ENCODE measurements at regions not wholly inside any gene's neighbourhood (a gene's known extent, or its start where the extent isn't known, plus 50 kb on each side); places are given as distances from the start of the nearest gene placed in this dataset.

GRCh38 chr2:191476901-191477300 lies 201.0 kb upstream of the NABP1 start:
- POLR2A ChIA-PET (ENCODE audit: unreplicated experiment): no interaction called here
- Histone ChIP-seq H3K9ac (ENCODE audit: low read length) (no peak overlapping the region), H3K36me3 (ENCODE audit: low read depth, low read length) (no peaks in the 10 kb centered on the region), H4K20me1 (ENCODE audit: low read length) (no peaks in the 10 kb centered on the region), H3K79me2 (ENCODE audit: low read length) (no peaks in the 10 kb centered on the region), H3F3A (ENCODE audit: low read length, unreplicated experiment) (no peaks in the 10 kb centered on the region), H3K27me3 (ENCODE audit: low read length) (no peaks in the 10 kb centered on the region), H3K9me2 (replicated peaks; ENCODE audit: low read length) (no peaks in the 10 kb centered on the region), H2AFZ (ENCODE audit: low read length) (no peak overlapping the region), H3K9me3 (ENCODE audit: low read length) (peaks cover 11% of the 10 kb centered on the region), H3K4me2 (ENCODE audit: low read length) (no peak overlapping the region), H3K27ac (ENCODE audit: low read length) (no peak overlapping the region), H3K4me3 (ENCODE audit: low read length) (no peak overlapping the region), H3K4me1 (ENCODE audit: insufficient read depth, low read length) (no peaks in the 10 kb centered on the region)
- TF ChIP-seq EZH2phosphoT487 (IDR thresholded peaks at IDR 0.05; ENCODE audit: borderline replicate concordance, low read length): no peak
- no peak for TF ChIP-seq CTCF (conservative IDR thresholded peaks at IDR 0.05; ENCODE audit: low read depth, low read length)
- no peak for TF ChIP-seq EZH2 (IDR thresholded peaks at IDR 0.05; ENCODE audit: low read length, unreplicated experiment)
- no peak for DNase-seq
- no TSS peak for BruUV-seq (replicated peaks)
- intact Hi-C loops (cut with micrococcal nuclease): no loop called here
- CTCF ChIA-PET: no interaction called here
- ATAC-seq: no peak

- Histone ChIP-seq H3K9me2 (replicated peaks; ENCODE audit: low read length) (no peaks in the 10 kb centered on the region), H2AFZ (ENCODE audit: low read length) (no peak overlapping the region), H3F3A (ENCODE audit: low read length, unreplicated experiment) (no peaks in the 10 kb centered on the region), H4K20me1 (ENCODE audit: low read length) (no peaks in the 10 kb centered on the region), H3K9ac (ENCODE audit: low read length) (no peak overlapping the region), H3K79me2 (ENCODE audit: low read length) (no peaks in the 10 kb centered on the region), H3K9me3 (ENCODE audit: low read length) (peaks cover 19% of the 10 kb centered on the region), H3K36me3 (ENCODE audit: low read depth, low read length) (no peaks in the 10 kb centered on the region), H3K4me2 (ENCODE audit: low read length) (no peak overlapping the region), H3K4me3 (ENCODE audit: low read length) (no peak overlapping the region), H3K4me1 (ENCODE audit: insufficient read depth, low read length) (no peaks in the 10 kb centered on the region), H3K27me3 (ENCODE audit: low read length) (no peaks in the 10 kb centered on the region), H3K27ac (ENCODE audit: low read length) (no peak overlapping the region)
- BruUV-seq (replicated peaks): no TSS peak
- intact Hi-C loops (cut with micrococcal nuclease): no loop called here
- ChIA-PET CTCF (no interaction called here), POLR2A (ENCODE audit: unreplicated experiment) (no interaction called here)
- ATAC-seq (no peak), DNase-seq (no peak)
- TF ChIP-seq CTCF (conservative IDR thresholded peaks at IDR 0.05; ENCODE audit: low read depth, low read length) (no peak), EZH2phosphoT487 (IDR thresholded peaks at IDR 0.05; ENCODE audit: borderline replicate concordance, low read length) (no peak), EZH2 (IDR thresholded peaks at IDR 0.05; ENCODE audit: low read length, unreplicated experiment) (no peak)
Measured at GRCh38 chr2:191478799-191479679, 198.9 kb upstream of the NABP1 start.

- no peak overlapping the region for H3K4me3 ChIP-seq (ENCODE audit: low read length)
- TF ChIP-seq EZH2phosphoT487 (IDR thresholded peaks at IDR 0.05; ENCODE audit: borderline replicate concordance, low read length) (no peak), EZH2 (IDR thresholded peaks at IDR 0.05; ENCODE audit: low read length, unreplicated experiment) (no peak), CTCF (conservative IDR thresholded peaks at IDR 0.05; ENCODE audit: low read depth, low read length) (no peak)
- H3K27me3 ChIP-seq (ENCODE audit: low read length): no peaks in the 10 kb centered on the region
- no peaks in the 10 kb centered on the region for H4K20me1 ChIP-seq (ENCODE audit: low read length)
- no peaks in the 10 kb centered on the region for H3F3A ChIP-seq (ENCODE audit: low read length, unreplicated experiment)
- no peaks in the 10 kb centered on the region for H3K9me2 ChIP-seq (replicated peaks; ENCODE audit: low read length)
- H3K79me2 ChIP-seq (ENCODE audit: low read length): no peaks in the 10 kb centered on the region
- ChIA-PET POLR2A (ENCODE audit: unreplicated experiment) (no interaction called here), CTCF (no interaction called here)
- DNase-seq: no peak
- H3K27ac ChIP-seq (ENCODE audit: low read length): no peak overlapping the region
- H3K9me3 ChIP-seq (ENCODE audit: low read length): peaks cover 19% of the 10 kb centered on the region
- H3K4me2 ChIP-seq (ENCODE audit: low read length): no peak overlapping the region
- intact Hi-C loops (cut with micrococcal nuclease): no loop called here
- no peaks in the 10 kb centered on the region for H3K4me1 ChIP-seq (ENCODE audit: insufficient read depth, low read length)
- H3K36me3 ChIP-seq (ENCODE audit: low read depth, low read length): no peaks in the 10 kb centered on the region
- ATAC-seq: no peak
- no TSS peak for BruUV-seq (replicated peaks)
- no peak overlapping the region for H2AFZ ChIP-seq (ENCODE audit: low read length)
- no peak overlapping the region for H3K9ac ChIP-seq (ENCODE audit: low read length)
Measured at GRCh38 chr2:191479680-191480023, 198.3 kb upstream of the NABP1 start.
